Mucosa of rectum (tissue), 2 donors: ENCODE measurements at regions not wholly inside any gene's neighbourhood (a gene's known extent, or its start where the extent isn't known, plus 50 kb on each side); places are given as distances from the start of the nearest gene placed in this dataset.

Source experiments
- H3K27ac ChIP-seq, 2 donors: one replicate each; pipeline ENCODE4 v1.7.0; 2013; ENCODE audit warnings: inconsistent platforms in 2 of 2, low read depth in 2 of 2, low read length in 2 of 2
- H3K27me3 ChIP-seq, 2 donors: one replicate each; pipeline ENCODE4 v1.7.0; 2013; ENCODE audit warnings: low read length in 2 of 2; ENCODE audit not compliant: control insufficient read depth in 2 of 2, insufficient read depth in 2 of 2
- H3K36me3 ChIP-seq, 2 donors: one replicate each; pipeline ENCODE4 v1.7.0; 2013; ENCODE audit warnings: low read length in 2 of 2; ENCODE audit not compliant: control insufficient read depth in 2 of 2, insufficient read depth in 2 of 2
- H3K4me1 ChIP-seq, 2 donors: one replicate each; pipeline ENCODE4 v1.7.0; 2013; ENCODE audit warnings: low read length in 2 of 2, mild to moderate bottlenecking in 1 of 2; ENCODE audit not compliant: control insufficient read depth in 2 of 2, insufficient read depth in 2 of 2
- H3K4me3 ChIP-seq, 2 donors: one replicate each; pipeline ENCODE4 v1.7.0; 2013; ENCODE audit warnings: low read length in 2 of 2
- H3K9ac ChIP-seq, 2 donors: one replicate each; pipeline ENCODE4 v1.7.0; 2013; ENCODE audit warnings: low read length in 2 of 2, low read depth in 1 of 2, mild to moderate bottlenecking in 1 of 2
- H3K9me3 ChIP-seq, 2 donors: one replicate each; pipeline ENCODE4 v1.7.0; 2013; ENCODE audit warnings: low read length in 2 of 2; ENCODE audit not compliant: control insufficient read depth in 2 of 2
- donor health status: healthy.
- donor health status: Normal muscosa, but diverticular disease.

DNA sequence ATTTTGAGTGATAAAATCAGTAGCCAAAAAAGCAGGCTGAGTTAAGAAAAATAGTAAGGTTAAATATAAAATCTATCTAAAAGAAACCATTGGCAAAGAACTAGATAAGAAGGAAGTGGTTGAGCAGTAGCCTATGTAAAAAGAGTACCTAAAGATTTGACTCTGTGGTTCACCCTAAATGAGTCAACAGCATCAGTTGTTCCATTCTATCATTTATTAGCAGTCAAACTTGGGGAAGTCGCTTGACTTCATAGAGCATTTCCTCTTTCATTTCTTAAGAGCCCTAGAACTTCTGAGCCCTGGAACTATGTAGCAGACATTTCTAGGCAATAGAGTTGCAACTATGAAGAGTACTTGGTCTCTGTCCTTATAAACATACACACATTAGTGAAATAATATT, 381.7 kb downstream of the NUP35 start:
- H3K4me3 ChIP-seq = no peak overlapping the region
- H3K9me3 ChIP-seq = peaks cover 0 to 3% of the 10 kb centered on the region in 2 donors
- no peaks in the 10 kb centered on the region for H3K27me3 ChIP-seq
- H3K4me1 ChIP-seq = no peaks in the 10 kb centered on the region
- H3K36me3 ChIP-seq = no peaks in the 10 kb centered on the region
- no peak overlapping the region for H3K9ac ChIP-seq
- no peak overlapping the region for H3K27ac ChIP-seq

DNA sequence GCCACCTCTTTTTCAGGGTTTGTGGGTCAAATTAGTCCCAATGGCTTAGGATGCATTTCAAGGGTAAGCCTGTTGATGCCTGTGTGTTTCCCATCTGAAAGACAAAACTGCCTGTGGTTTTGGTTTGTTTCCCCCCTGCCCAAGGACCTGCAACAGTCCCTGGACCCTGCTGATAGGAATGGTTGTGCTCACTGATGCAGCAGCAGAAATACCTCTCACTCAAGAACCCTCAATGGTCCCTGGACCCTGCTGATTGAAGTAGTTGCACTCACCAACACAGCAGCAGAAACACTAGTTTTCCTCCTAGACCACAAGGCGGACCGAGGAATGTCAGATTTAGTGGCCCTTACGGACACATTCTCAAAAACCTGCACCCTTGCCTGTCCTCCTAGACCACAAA, 386.9 kb downstream of the NUP35 start:
- Histone ChIP-seq H3K4me3 (no peak overlapping the region), H3K27me3 (no peaks in the 10 kb centered on the region), H3K9me3 (no peaks in the 10 kb centered on the region), H3K27ac (no peak overlapping the region), H3K36me3 (no peaks in the 10 kb centered on the region), H3K9ac (no peak overlapping the region), H3K4me1 (no peaks in the 10 kb centered on the region)

DNA sequence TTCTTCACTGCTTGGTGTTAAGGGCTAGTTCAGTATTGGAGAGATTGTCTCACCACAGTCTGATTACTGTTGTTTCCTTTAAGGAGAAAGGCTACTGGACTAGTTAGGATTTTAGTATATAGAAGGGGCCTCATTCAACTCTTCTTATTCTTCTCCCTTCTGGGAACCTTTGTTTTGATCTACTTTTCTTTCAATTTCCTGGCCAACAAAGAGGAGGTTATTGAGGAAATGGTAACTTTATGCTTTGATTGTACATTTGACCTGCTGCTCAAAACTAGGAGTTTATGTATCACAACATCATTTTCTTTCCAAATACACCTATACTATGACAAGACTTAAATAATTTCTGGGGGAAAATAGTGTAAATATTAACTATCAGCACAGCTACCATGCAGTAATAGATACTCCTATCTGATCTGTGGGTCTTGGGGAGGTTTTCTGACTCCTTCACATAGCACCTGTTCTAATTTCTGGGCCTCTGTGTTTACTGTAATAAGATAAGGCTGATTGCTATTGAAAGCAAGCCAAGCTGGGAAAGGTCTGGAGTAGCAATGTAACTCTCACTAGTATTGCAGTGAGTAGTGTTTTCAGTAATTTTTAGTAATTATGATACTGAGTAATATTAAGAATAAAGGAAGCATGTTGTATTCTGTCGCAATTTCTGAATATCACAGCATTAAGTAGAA, 395.3 kb downstream of the NUP35 start:
- H3K4me3 ChIP-seq = no peak overlapping the region
- no peak overlapping the region for H3K9ac ChIP-seq
- no peaks in the 10 kb centered on the region for H3K36me3 ChIP-seq
- no peaks in the 10 kb centered on the region for H3K27me3 ChIP-seq
- peaks cover 0 to 3% of the 10 kb centered on the region in 2 donors for H3K4me1 ChIP-seq
- no peaks in the 10 kb centered on the region for H3K9me3 ChIP-seq
- H3K27ac ChIP-seq = no peak overlapping the region

DNA sequence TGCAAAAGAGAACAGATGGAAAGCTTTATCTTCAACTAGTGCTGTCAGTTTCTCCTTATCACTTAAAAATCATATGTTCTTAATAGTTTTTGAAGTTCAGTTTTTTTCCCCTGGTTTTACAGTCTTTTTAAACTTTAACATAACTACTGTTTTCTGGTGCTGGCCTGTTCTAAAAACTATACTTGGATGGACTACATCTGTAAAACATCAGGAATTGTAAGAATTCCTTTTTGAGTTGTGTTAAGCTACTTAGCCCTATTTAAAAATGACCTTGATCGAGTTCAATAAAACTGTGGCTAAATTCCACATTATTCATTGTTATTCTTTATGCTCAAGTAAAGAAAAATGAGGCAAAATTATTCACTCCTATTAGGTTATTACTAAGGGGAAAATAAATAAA, 397.7 kb downstream of the NUP35 start:
- H3K4me3 ChIP-seq = no peak overlapping the region
- no peak overlapping the region for H3K27ac ChIP-seq
- H3K4me1 ChIP-seq = peaks cover 0 to 3% of the 10 kb centered on the region in 2 donors
- H3K9ac ChIP-seq = no peak overlapping the region
- H3K36me3 ChIP-seq = no peaks in the 10 kb centered on the region
- H3K9me3 ChIP-seq = no peaks in the 10 kb centered on the region
- no peaks in the 10 kb centered on the region for H3K27me3 ChIP-seq

DNA sequence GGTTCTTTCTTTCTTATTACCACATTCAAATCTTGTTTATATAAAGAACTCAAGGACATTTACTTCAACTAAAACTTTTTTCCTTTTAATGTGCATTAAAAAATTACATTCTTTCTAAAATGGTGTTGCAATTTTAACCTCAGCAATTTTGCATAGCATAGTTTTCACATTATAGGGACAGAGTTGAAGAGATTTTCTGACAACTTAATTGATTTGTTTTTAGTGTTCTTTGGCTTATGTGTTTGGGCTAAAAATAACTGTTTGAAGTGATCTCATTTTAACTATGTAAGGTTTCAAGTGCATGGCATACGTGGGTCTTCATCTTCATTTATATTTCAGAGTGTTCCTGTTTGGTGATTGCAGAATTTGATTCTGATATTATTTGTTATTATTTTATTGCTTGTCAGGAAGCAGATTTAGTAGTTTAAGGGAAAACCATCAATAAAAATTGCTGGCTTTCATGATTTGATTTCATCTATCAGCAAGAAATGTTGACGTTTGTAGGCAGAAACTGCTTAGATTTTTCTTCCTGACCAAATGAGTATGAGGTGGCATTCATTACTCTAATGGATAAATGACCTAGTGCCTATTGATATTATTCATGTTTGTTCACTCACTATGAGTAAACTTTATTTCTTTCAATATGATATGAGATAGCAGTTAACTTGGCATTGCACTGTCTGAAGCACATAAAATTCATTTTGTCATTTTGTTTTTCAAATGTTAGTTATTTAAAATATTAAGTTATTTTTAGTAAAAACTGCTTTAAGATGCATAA, 398.4 kb downstream of the NUP35 start:
- peaks cover 0 to 3% of the 10 kb centered on the region in 2 donors for H3K4me1 ChIP-seq
- no peak overlapping the region for H3K9ac ChIP-seq
- no peak overlapping the region for H3K4me3 ChIP-seq
- H3K27me3 ChIP-seq = no peaks in the 10 kb centered on the region
- H3K27ac ChIP-seq = no peak overlapping the region
- H3K9me3 ChIP-seq = no peaks in the 10 kb centered on the region
- H3K36me3 ChIP-seq = no peaks in the 10 kb centered on the region

DNA sequence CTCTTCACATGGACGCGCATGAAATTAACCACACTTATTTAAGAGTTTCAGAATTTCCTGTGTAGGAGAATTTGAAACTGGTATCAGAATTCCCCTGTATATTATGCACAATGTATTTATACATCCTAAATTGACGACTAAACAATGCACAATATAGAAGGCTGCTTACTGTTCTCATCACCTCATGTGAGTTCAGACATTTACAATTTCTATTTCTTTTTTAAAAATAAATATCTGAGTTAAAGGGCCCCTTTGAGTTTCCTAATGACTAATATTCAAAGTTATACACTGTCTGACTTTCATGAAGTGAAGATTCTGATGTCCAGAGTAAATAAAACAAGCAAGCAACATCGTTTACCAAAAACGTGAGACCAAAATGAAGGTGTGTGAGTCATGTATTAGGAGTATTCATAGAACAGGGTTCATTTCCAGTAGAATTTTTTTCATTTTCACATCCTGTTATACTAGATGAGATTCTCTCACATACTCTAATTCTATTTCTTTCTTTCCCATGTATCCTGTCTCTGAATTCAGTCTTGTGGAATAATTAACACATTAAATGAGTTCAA, 406.2 kb downstream of the NUP35 start:
- Histone ChIP-seq H3K36me3 (no peaks in the 10 kb centered on the region), H3K4me1 (no peaks in the 10 kb centered on the region), H3K4me3 (no peak overlapping the region), H3K27ac (no peak overlapping the region), H3K9ac (no peak overlapping the region), H3K9me3 (no peaks in the 10 kb centered on the region), H3K27me3 (no peaks in the 10 kb centered on the region)

DNA sequence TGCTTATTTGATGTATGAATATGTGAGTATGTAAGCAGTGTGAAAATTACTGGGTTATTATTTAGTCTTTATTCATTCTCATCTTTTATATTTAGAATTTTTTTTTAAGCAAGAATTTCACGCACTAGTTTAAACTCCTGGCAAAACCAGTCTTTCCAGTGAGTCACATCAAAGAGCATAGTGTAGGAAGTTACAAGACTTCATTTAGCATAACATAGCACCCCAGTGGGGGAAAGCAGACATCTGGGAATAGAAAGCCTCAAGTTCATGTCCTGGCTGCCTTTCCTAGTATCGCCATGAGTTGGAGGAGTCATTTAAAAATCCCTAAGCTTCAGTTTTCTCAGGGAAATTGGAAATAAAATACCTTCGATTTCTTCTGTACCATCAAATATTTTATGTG, 408.3 kb downstream of the NUP35 start:
- Histone ChIP-seq H3K4me3 (no peak overlapping the region), H3K4me1 (no peaks in the 10 kb centered on the region), H3K36me3 (no peaks in the 10 kb centered on the region), H3K27ac (no peak overlapping the region), H3K9me3 (no peaks in the 10 kb centered on the region), H3K9ac (no peak overlapping the region), H3K27me3 (no peaks in the 10 kb centered on the region)

DNA sequence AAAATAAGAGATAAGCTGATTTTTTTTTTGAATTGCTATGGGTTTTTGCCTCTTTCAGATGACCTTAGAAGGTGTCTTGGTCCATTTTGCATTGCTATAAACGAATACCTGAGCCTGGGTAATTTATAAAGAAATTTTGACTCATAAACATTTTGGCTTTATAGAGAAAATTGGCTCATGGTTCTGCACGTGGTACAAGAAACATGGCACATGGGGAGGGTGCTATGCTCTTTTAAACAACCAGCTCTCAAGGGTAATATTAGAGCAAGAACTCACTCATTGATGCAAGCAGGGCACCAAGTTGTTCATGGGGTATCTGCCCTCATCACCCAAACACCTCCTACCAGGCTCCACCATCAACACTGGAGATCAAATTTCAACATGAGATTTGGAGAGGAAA, 408.8 kb downstream of the NUP35 start:
- Histone ChIP-seq H3K4me3 (no peak overlapping the region), H3K36me3 (no peaks in the 10 kb centered on the region), H3K9me3 (no peaks in the 10 kb centered on the region), H3K9ac (no peak overlapping the region), H3K27me3 (no peaks in the 10 kb centered on the region), H3K27ac (no peak overlapping the region), H3K4me1 (no peaks in the 10 kb centered on the region)

DNA sequence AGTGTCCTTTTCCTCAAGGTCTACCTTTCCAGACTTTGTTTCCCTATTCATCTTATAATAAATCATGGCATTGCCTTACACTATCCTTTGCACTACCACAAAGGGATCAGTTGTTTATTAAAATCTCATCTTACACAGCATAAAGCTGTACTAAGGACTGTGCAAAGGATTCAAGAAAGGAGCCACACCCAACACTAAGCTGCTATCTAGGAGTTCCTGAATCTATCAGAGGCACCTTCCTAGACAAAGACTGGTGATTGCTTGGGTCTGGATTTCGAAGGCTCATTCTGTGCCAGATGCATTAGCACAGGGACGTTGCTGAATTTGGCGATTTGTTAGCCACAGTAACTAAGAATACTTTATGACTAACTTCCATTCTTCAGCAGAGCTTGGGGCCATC, 412.0 kb downstream of the NUP35 start:
- Histone ChIP-seq H3K9me3 (no peaks in the 10 kb centered on the region), H3K27me3 (no peaks in the 10 kb centered on the region), H3K36me3 (no peaks in the 10 kb centered on the region), H3K27ac (no peak overlapping the region), H3K4me3 (no peak overlapping the region), H3K9ac (no peak overlapping the region), H3K4me1 (no peaks in the 10 kb centered on the region)

DNA sequence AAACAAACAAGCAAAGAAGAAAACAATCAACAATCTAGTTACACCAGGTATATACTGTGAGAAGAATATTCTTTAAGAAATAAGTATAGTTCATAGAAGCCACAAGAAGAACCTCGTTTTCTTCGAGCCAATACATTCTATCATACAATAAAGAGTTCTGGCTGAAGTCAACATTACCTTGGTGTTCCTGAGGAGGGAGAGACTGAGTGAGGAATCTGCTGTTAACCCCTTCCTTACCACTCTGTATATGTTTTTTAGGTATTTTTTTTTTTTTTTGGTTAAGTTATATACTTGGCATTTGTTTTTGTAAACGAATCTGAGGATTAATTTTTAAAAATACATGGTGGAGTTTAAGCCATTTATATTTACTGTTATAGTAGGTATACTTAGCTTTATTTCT, 412.5 kb downstream of the NUP35 start:
- H3K36me3 ChIP-seq = no peaks in the 10 kb centered on the region
- no peak overlapping the region for H3K4me3 ChIP-seq

More for the DNA sequence above, 412.5 kb downstream of the NUP35 start:
- Histone ChIP-seq H3K4me1 (peaks cover 0 to 3% of the 10 kb centered on the region in 2 donors), H3K27ac (no peak overlapping the region), H3K9me3 (no peaks in the 10 kb centered on the region), H3K27me3 (no peaks in the 10 kb centered on the region), H3K9ac (no peak overlapping the region)
